ENCODE measurements at regions not wholly inside any gene's neighbourhood (a gene's known extent, or its start where the extent isn't known, plus 50 kb on each side); places are given as distances from the start of the nearest gene placed in this dataset.

GRCh38 chr12:98194591-98194990 lies 320.8 kb upstream of the TMPO start (continued):
- no peak for TF ChIP-seq SKIL (IDR thresholded peaks at IDR 0.05; ENCODE audit: low read depth, poor library complexity, severe bottlenecking)
- TF ChIP-seq E2F4 (IDR thresholded peaks at IDR 0.05; ENCODE audit: low read depth, low read length) = no peak
- no peak for TF ChIP-seq TAF1 (IDR thresholded peaks at IDR 0.05; ENCODE audit: borderline replicate concordance, low read depth, low read length)

GRCh38 chr12:98198261-98198982 lies 317.0 kb upstream of the TMPO start:
- BruUV-seq (replicated peaks) = no TSS peak
- TF ChIP-seq BRCA1 (IDR thresholded peaks at IDR 0.05; ENCODE audit: low read depth, low read length) (no peak), NR2C1 (IDR thresholded peaks at IDR 0.05) (no peak), NFXL1 (IDR thresholded peaks at IDR 0.05; ENCODE audit: borderline replicate concordance) (no peak), YBX1 (IDR thresholded peaks at IDR 0.05) (no peak), RELA (IDR thresholded peaks at IDR 0.05; ENCODE audit: borderline replicate concordance, partially characterized antibody) (no peak), RB1 (IDR thresholded peaks at IDR 0.05; ENCODE audit: borderline replicate concordance) (no peak), BACH1 (IDR thresholded peaks at IDR 0.05; ENCODE audit: borderline replicate concordance) (no peak), BCLAF1 (IDR thresholded peaks at IDR 0.05) (no peak), CBX5 (IDR thresholded peaks at IDR 0.05; ENCODE audit: low read depth) (no peak), PAX8 (IDR thresholded peaks at IDR 0.05) (no peak), NKRF (conservative IDR thresholded peaks at IDR 0.05) (no peak), HDGF (IDR thresholded peaks at IDR 0.05) (no peak)

More at GRCh38 chr12:98198261-98198982, 317.0 kb upstream of the TMPO start:
- ChIA-PET RAD21 (ENCODE audit: unreplicated experiment) (interaction anchor here (0.9 to 1.5 kb wide), 3 partner anchors 27 to 133 kb away, joined by 3 to 5 read pairs (median 3); no protein-coding TSS in a partner anchor), CTCF (interaction anchor here (0.6 to 1.5 kb wide), 7 partner anchors 9 to 56 kb away, joined by 3 to 4 read pairs (median 3); no protein-coding TSS in a partner anchor), POLR2A (no interaction called here), SMC1A (ENCODE audit: uncharacterized antibody, unreplicated experiment) (interaction anchor here (0.7 to 2.0 kb wide), 15 partner anchors 9 to 138 kb away, joined by 3 to 7 read pairs (median 3); no protein-coding TSS in a partner anchor)
- intact Hi-C loops (cut with micrococcal nuclease; ENCODE audit: unreplicated experiment) = no loop called here
- in situ Hi-C loops (cut with MboI) = no loop called here
- Histone ChIP-seq H3K9ac (ENCODE audit: control insufficient read depth, insufficient read depth, low read length) (no peak overlapping the region), H3K27me3 (replicated peaks in 1 of 2; ENCODE audit: control insufficient read depth in 2 of 2, insufficient read depth in 2 of 2, low read length in 1 of 2) (no peaks in the 10 kb centered on the region), H3K4me2 (ENCODE audit: control insufficient read depth, insufficient read depth) (no peak overlapping the region), H3K9me3 (replicated peaks; ENCODE audit: control insufficient read depth, insufficient read depth, low read length) (no peaks in the 10 kb centered on the region; the same call in 2 of the 3 replicates), H3K36me3 (ENCODE audit: control insufficient read depth in 2 of 2, insufficient read depth in 2 of 2, low read length in 1 of 2) (no peaks in the 10 kb centered on the region), H3K79me2 (ENCODE audit: control insufficient read depth, insufficient read depth, low read length) (no peaks in the 10 kb centered on the region), H2AFZ (ENCODE audit: control insufficient read depth, low read depth, low read length) (no peak overlapping the region), H4K20me1 (ENCODE audit: control insufficient read depth, insufficient read depth) (no peaks in the 10 kb centered on the region), H3K4me3 (no peak overlapping the region), H3K27ac (ENCODE audit: control insufficient read depth, insufficient read depth) (no peak overlapping the region), H3K4me1 (ENCODE audit: control insufficient read depth, insufficient read depth, low read length) (no peaks in the 10 kb centered on the region)
- no peak for FAIRE-seq
- WGBS (ENCODE audit: insufficient coverage, insufficient replicate concordance, low lambda C conversion rate, missing lambda C conversion rate) = 16% methylated on average over 4 of the region's 4 CpGs
- peak; percentile 72 for ATAC-seq
- DNase-seq (ENCODE audit: low read depth, low spot score) = no peak
